ENCODE measurements at regions not wholly inside any gene's neighbourhood (a gene's known extent, or its start where the extent isn't known, plus 50 kb on each side); places are given as distances from the start of the nearest gene placed in this dataset.

DNA sequence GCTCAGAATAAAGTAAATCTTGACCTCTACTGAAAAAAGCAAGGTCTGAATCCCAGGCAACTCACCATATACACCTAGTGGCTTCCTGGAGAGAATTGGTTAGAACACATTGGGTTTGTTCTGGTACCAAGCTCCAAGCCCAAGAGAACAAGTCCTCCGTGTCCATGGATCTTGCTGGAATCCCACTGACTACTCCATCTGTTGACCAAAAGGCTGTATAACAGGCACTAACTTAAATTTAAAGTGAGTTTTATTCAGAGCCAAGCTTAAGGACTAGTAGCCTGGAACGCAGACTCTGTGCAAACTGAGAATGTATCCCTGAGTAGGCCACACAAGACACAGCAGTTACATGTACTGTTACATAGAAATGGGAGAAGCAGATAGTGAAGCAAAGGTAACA, 342.1 kb upstream of the LRRC3B start:
- TF ChIP-seq, protein P1, sequence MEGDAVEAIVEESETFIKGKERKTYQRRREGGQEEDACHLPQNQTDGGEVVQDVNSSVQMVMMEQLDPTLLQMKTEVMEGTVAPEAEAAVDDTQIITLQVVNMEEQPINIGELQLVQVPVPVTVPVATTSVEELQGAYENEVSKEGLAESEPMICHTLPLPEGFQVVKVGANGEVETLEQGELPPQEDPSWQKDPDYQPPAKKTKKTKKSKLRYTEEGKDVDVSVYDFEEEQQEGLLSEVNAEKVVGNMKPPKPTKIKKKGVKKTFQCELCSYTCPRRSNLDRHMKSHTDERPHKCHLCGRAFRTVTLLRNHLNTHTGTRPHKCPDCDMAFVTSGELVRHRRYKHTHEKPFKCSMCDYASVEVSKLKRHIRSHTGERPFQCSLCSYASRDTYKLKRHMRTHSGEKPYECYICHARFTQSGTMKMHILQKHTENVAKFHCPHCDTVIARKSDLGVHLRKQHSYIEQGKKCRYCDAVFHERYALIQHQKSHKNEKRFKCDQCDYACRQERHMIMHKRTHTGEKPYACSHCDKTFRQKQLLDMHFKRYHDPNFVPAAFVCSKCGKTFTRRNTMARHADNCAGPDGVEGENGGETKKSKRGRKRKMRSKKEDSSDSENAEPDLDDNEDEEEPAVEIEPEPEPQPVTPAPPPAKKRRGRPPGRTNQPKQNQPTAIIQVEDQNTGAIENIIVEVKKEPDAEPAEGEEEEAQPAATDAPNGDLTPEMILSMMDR (conservative IDR thresholded peaks at IDR 0.05) = peak; percentile 36
- TF ChIP-seq ZFX (IDR thresholded peaks at IDR 0.05) = no peak
